Neutrophil (primary cell): ENCODE measurements at regions not wholly inside any gene's neighbourhood (a gene's known extent, or its start where the extent isn't known, plus 50 kb on each side); places are given as distances from the start of the nearest gene placed in this dataset.
"Not testable (repeated sequence)": the region's sequence is repeated elsewhere in the genome, so short reads cannot be mapped to it uniquely, and the experiment has no call there.

Experiments used
- H3K27ac ChIP-seq: fragments of 200-600 bp; sonication (generic); 2 replicates; pipeline ENCODE4 v1.5.1; 2016; ENCODE audit warnings: mild to moderate bottlenecking, moderate library complexity
- H3K27me3 ChIP-seq: fragments of 200-600 bp; sonication (generic); 2 replicates; pipeline ENCODE4 v1.6.0; 2016; ENCODE audit warnings: mild to moderate bottlenecking
- H3K36me3 ChIP-seq: fragments of 200-600 bp; sonication (generic); 2 replicates; pipeline ENCODE4 v1.5.1; 2017
- H3K4me1 ChIP-seq, 2 experiments: fragments of 200-600 bp in 1 of 2; sonication (generic) in 1 of 2; 1 replicate in 1 of 2; 2 replicates in 1 of 2; pipeline versions ENCODE4 v1.5.1 to v1.6.1; 2013 to 2016; ENCODE audit warnings: low read depth in 1 of 2, low read length in 1 of 2, mild to moderate bottlenecking in 1 of 2, moderate library complexity in 1 of 2; ENCODE audit not compliant: control insufficient read depth in 1 of 2, insufficient read depth in 1 of 2
- H3K4me3 ChIP-seq, 2 experiments: fragments of 200-600 bp in 1 of 2; sonication (generic) in 1 of 2; 1 replicate in 1 of 2; 2 replicates in 1 of 2; pipeline ENCODE4 v1.5.1; 2013 to 2016; ENCODE audit warnings: low read depth in 1 of 2, low read length in 1 of 2, mild to moderate bottlenecking in 1 of 2, moderate library complexity in 1 of 2
- H3K9me3 ChIP-seq: fragments of 200-600 bp; sonication (generic); 2 replicates; pipeline ENCODE4 v1.5.1; 2016
- CTCF ChIP-seq: fragments of 200-600 bp; sonication (generic); IDR thresholded peaks from 2 replicates; pipeline ENCODE4 v1.5.1; 2016; ENCODE audit warnings: antibody characterized with exemption

- Histone ChIP-seq H3K9me3 (no peaks in the 10 kb centered on the region), H3K27ac (no peak overlapping the region), H3K36me3 (no peaks in the 10 kb centered on the region), H3K27me3 (no peaks in the 10 kb centered on the region), H3K4me1 (peaks cover 0 to 11% of the 10 kb centered on the region in 2 experiments), H3K4me3 (no peak overlapping the region)
- TF ChIP-seq CTCF, result no peak
Measured at GRCh38 chr4:14347526-14347925, 654.8 kb upstream of the CPEB2 start.

- Histone ChIP-seq H3K27ac (no peak overlapping the region), H3K27me3 (no peaks in the 10 kb centered on the region), H3K36me3 (no peaks in the 10 kb centered on the region), H3K4me3 (no peak overlapping the region), H3K9me3 (no peaks in the 10 kb centered on the region), H3K4me1 (peaks cover 0 to 11% of the 10 kb centered on the region in 2 experiments)
- TF ChIP-seq CTCF, result no peak
Measured at GRCh38 chr4:14348506-14348905, 653.8 kb upstream of the CPEB2 start.

GRCh38 chr4:14358544-14359160 lies 643.6 kb upstream of the CPEB2 start:
- not testable (repeated sequence) for H3K27me3 ChIP-seq, H3K36me3 ChIP-seq

GRCh38 chr4:14359991-14360390 lies 642.3 kb upstream of the CPEB2 start:
- Histone ChIP-seq H3K27ac (no peak overlapping the region), H3K4me3 (no peak overlapping the region), H3K4me1 (no peaks in the 10 kb centered on the region), H3K27me3 (no peaks in the 10 kb centered on the region), H3K36me3 (no peaks in the 10 kb centered on the region), H3K9me3 (no peaks in the 10 kb centered on the region)
- TF ChIP-seq CTCF, result no peak

More at GRCh38 chr4:14358544-14359160, 643.6 kb upstream of the CPEB2 start:
- not testable (repeated sequence) for H3K4me3 ChIP-seq, H3K9me3 ChIP-seq, H3K4me1 ChIP-seq, H3K27ac ChIP-seq

- Histone ChIP-seq H3K36me3 (no peaks in the 10 kb centered on the region), H3K4me1 (no peaks in the 10 kb centered on the region), H3K27me3 (no peaks in the 10 kb centered on the region), H3K4me3 (no peak overlapping the region), H3K9me3 (no peaks in the 10 kb centered on the region), H3K27ac (no peak overlapping the region)
- no peak for TF ChIP-seq CTCF
Measured at GRCh38 chr4:14361084-14361483, 641.2 kb upstream of the CPEB2 start.

- no peak overlapping the region for H3K4me3 ChIP-seq
- no peaks in the 10 kb centered on the region for H3K9me3 ChIP-seq
- H3K27me3 ChIP-seq, result no peaks in the 10 kb centered on the region
- H3K4me1 ChIP-seq, result no peaks in the 10 kb centered on the region
- no peak for TF ChIP-seq CTCF
- no peaks in the 10 kb centered on the region for H3K36me3 ChIP-seq
- no peak overlapping the region for H3K27ac ChIP-seq
Measured at GRCh38 chr4:14362385-14362784, 639.9 kb upstream of the CPEB2 start.
